HCT116 (cell line): ENCODE measurements at regions not wholly inside any gene's neighbourhood (a gene's known extent, or its start where the extent isn't known, plus 50 kb on each side); places are given as distances from the start of the nearest gene placed in this dataset.

ENCODE experiments used
- ATAC-seq: fragments of 200-7000 bp; cut with Tn5 transposase; 2 replicates; pipeline ENCODE4 v1.9.1; 2020; ENCODE audit warnings: mild to moderate bottlenecking, moderate library complexity
- BruUV-seq: library from RNA; stranded (reverse); fragments of 400-500 nt; replicated peaks from 2 replicates; lab custom pipeline; 2021; lab: Mats Ljungman, UMichigan
- CTCF ChIA-PET: fragments of 300-600 bp; sonication (Branson Sonifier 250); formaldehyde crosslinking; loops from one replicate; lab custom pipeline; 2021; ENCODE audit warnings: antibody characterized with exemption; lab: Charles Lee
- POLR2A ChIA-PET: fragments of 300-600, 350-600 bp; sonication (Branson Sonifier 250); formaldehyde crosslinking; loops from one replicate; lab custom pipeline; 2021; ENCODE audit warnings: antibody characterized with exemption; lab: Charles Lee
- RAD21 ChIA-PET, 2 experiments: fragments of 300-600 bp; sonication (Branson Sonifier 250); formaldehyde crosslinking; loops; one replicate each; lab custom pipeline; 2023; ENCODE audit warnings: low total read pairs in 2 of 2; ENCODE audit not compliant: uncharacterized antibody in 2 of 2, unreplicated experiment in 2 of 2, low non-redundant PET in 1 of 2; lab: Charles Lee
- DNase-seq: peaks from one replicate; pipeline ENCODE4 v3.0.0-alpha.2; 2010; ENCODE audit warnings: low read depth, low spot score
- H2AFZ ChIP-seq: fragments of 200-600 bp; shearing (Covaris generic), sonication (generic); 2 replicates; pipeline ENCODE4 v1.6.1; 2017; ENCODE audit warnings: low read depth, mixed run types, mixed read lengths, antibody characterized with exemption, low read length; ENCODE audit not compliant: poor library complexity, severe bottlenecking
- H3K27ac ChIP-seq: 2 replicates; pipeline ENCODE4 v1.5.1; 2012; ENCODE audit warnings: low read depth, low read length
- H3K27me3 ChIP-seq: fragments of 200-600 bp; sonication (generic); 2 replicates; pipeline ENCODE4 v1.6.1; 2016; ENCODE audit warnings: mixed run types, low read length, mixed read lengths; ENCODE audit not compliant: insufficient read depth
- H3K36me3 ChIP-seq, 2 experiments: fragments of 200-500 bp in 1 of 2; fragments of 200-600 bp in 1 of 2; sonication (Bioruptor generic) in 1 of 2; sonication (generic) in 1 of 2; 2 replicates each; pipeline versions ENCODE4 v1.5.1 to v1.6.1; 2014 to 2016; ENCODE audit warnings: low read length in 2 of 2, inconsistent platforms in 1 of 2, mixed read lengths in 1 of 2, mixed run types in 1 of 2; ENCODE audit not compliant: insufficient read depth in 2 of 2, control insufficient read depth in 1 of 2
- H3K4me1 ChIP-seq, 2 experiments: fragments of 200-600 bp in 1 of 2; sonication (generic) in 1 of 2; 2 replicates each; pipeline versions ENCODE4 v1.5.1 to v1.6.1; 2012 to 2017; ENCODE audit warnings: low read length in 2 of 2, inconsistent platforms in 1 of 2, mild to moderate bottlenecking in 1 of 2, mixed read lengths in 1 of 2, mixed run types in 1 of 2, moderate library complexity in 1 of 2; ENCODE audit not compliant: insufficient read depth in 2 of 2, control insufficient read depth in 1 of 2
- H3K4me2 ChIP-seq: fragments of 200-600 bp; sonication (generic); 2 replicates; pipeline ENCODE4 v1.6.1; 2017; ENCODE audit warnings: mixed run types, low read length, mixed read lengths
- H3K4me3 ChIP-seq, 2 experiments: fragments of 200-600 bp in 1 of 2; sonication (generic) in 1 of 2; replicated peaks in 1 of 2; 2 replicates each; pipeline ENCODE4 v1.5.1; 2011 to 2016; ENCODE audit warnings: low read length in 2 of 2, control low read depth in 1 of 2, low read depth in 1 of 2, mild to moderate bottlenecking in 1 of 2, mixed read lengths in 1 of 2, mixed run types in 1 of 2
- H3K79me2 ChIP-seq: fragments of 200-600 bp; sonication (generic); 2 replicates; pipeline ENCODE4 v1.6.1; 2017; ENCODE audit warnings: mild to moderate bottlenecking, mixed run types, low read length, moderate library complexity, mixed read lengths; ENCODE audit not compliant: insufficient read depth
- H3K9ac ChIP-seq: fragments of 200-600 bp; sonication (generic); 2 replicates; pipeline ENCODE4 v1.6.1; 2016; ENCODE audit warnings: low read length, mixed read lengths
- H3K9me2 ChIP-seq: fragments of 200-600 bp; sonication (generic), shearing (Covaris generic); 2 replicates; pipeline ENCODE4 v1.6.1; 2017; ENCODE audit warnings: mixed run types, mild to moderate bottlenecking, moderate library complexity; ENCODE audit not compliant: insufficient read depth
- H3K9me3 ChIP-seq, 2 experiments: fragments of 200-500 bp in 1 of 2; fragments of 200-600 bp in 1 of 2; sonication (Bioruptor generic) in 1 of 2; sonication (generic) in 1 of 2; 2 replicates each; pipeline ENCODE4 v1.6.1; 2014 to 2017; ENCODE audit warnings: low read length in 2 of 2, mixed read lengths in 2 of 2, inconsistent platforms in 1 of 2, low read depth in 1 of 2, mild to moderate bottlenecking in 1 of 2, mixed run types in 1 of 2, moderate library complexity in 1 of 2; ENCODE audit not compliant: control insufficient read depth in 1 of 2, insufficient read depth in 1 of 2
- H4K20me1 ChIP-seq: fragments of 200-600 bp; sonication (generic), shearing (Covaris generic); 2 replicates; pipeline ENCODE4 v1.6.1; 2017; ENCODE audit warnings: mixed run types, mild to moderate bottlenecking, moderate library complexity; ENCODE audit not compliant: insufficient read depth
- CBX3 ChIP-seq: IDR thresholded peaks from 2 replicates; pipeline ENCODE4 v1.6.1; 2012; ENCODE audit warnings: low read depth
- CEBPB ChIP-seq: IDR thresholded peaks from 2 replicates; pipeline ENCODE4 v1.6.1; 2012; ENCODE audit warnings: low read depth
- EGR1 ChIP-seq: IDR thresholded peaks from 2 replicates; pipeline ENCODE4 v1.6.1; 2012; ENCODE audit warnings: low read depth
- ELF1 ChIP-seq: IDR thresholded peaks from 2 replicates; pipeline ENCODE4 v1.6.1; 2012; ENCODE audit warnings: low read depth, borderline replicate concordance
- EZH2 ChIP-seq: fragments of 200-600 bp; sonication (generic); IDR thresholded peaks from 2 replicates; pipeline ENCODE4 v1.6.1; 2017; ENCODE audit warnings: antibody characterized with exemption, mixed run types
- EZH2phosphoT487 ChIP-seq: fragments of 200-600 bp; IDR thresholded peaks from 2 replicates; pipeline ENCODE4 v1.6.1; 2018; ENCODE audit warnings: antibody characterized with exemption, borderline replicate concordance
- FOSL1 ChIP-seq: IDR thresholded peaks from 2 replicates; pipeline ENCODE4 v1.6.1; 2012; ENCODE audit warnings: low read depth
- POLR2AphosphoS5 ChIP-seq: IDR thresholded peaks from 2 replicates; pipeline ENCODE4 v1.6.1; 2011; ENCODE audit warnings: mild to moderate bottlenecking, low read depth, low read length, moderate library complexity
- SIN3A ChIP-seq: IDR thresholded peaks from 2 replicates; pipeline ENCODE4 v1.6.1; 2012; ENCODE audit warnings: low read depth
- ZFX ChIP-seq: fragments of 450-650 bp; IDR thresholded peaks from 2 replicates; pipeline ENCODE4 v1.6.1; 2017
- ZNF274 ChIP-seq: fragments of 200-500 bp; sonication (Bioruptor generic); IDR thresholded peaks from 2 replicates; pipeline ENCODE4 v1.6.1; 2014; ENCODE audit warnings: mild to moderate bottlenecking, low read depth, low read length, inconsistent platforms
- intact Hi-C: fragments of 100-400 bp; cut with micrococcal nuclease; formaldehyde crosslinking; loops from 2 replicates; pipeline ENCODE4 v1.10.0; 2022
- TF ChIP-seq, protein P1 (sequence below): IDR thresholded peaks from 2 replicates; pipeline ENCODE4 v1.6.1; 2012; ENCODE audit warnings: low read depth

DNA sequence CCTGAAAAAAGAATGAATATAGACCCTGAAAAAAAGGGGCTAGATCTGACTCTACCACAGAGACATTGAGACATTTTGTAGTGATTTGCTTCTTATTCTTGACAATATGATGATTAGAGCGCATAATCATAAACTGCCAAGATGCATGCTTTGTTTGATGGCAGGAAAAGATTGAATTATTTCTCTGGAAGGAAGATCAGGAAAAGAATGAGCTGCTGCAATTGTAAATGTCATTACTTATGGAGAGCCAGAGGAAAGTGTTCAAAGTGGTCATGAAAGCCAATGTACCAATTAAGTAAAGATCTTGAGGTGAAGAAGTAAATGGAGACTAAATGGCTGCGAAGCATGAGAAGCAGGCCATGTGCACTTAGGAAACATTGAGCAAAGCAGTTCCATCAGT is 126.4 kb upstream of the NXPH2 start:
- intact Hi-C loops: loop anchor here (10.0 kb wide), 1 partner anchor 698 kb away; no protein-coding TSS in a partner anchor
- ChIA-PET RAD21 (no interaction called here), CTCF (no interaction called here), POLR2A (no interaction called here)
- H2AFZ ChIP-seq: no peak overlapping the region
- no peaks in the 10 kb centered on the region for H3K27me3 ChIP-seq
- no peaks in the 10 kb centered on the region for H3K4me1 ChIP-seq
- H3K36me3 ChIP-seq: no peaks in the 10 kb centered on the region
- DNase-seq (no peak), ATAC-seq (no peak)
- no peak overlapping the region for H3K27ac ChIP-seq
- no peaks in the 10 kb centered on the region for H3K9me2 ChIP-seq
- BruUV-seq: no TSS peak
- no peaks in the 10 kb centered on the region for H3K9me3 ChIP-seq
- TF ChIP-seq ZNF274 (no peak), EZH2phosphoT487 (no peak), CBX3 (no peak), FOSL1 (no peak), SIN3A (no peak), ELF1 (no peak), CEBPB (no peak), POLR2AphosphoS5 (no peak), EZH2 (no peak), EGR1 (no peak), ZFX (no peak)
- TF ChIP-seq, protein P1, sequence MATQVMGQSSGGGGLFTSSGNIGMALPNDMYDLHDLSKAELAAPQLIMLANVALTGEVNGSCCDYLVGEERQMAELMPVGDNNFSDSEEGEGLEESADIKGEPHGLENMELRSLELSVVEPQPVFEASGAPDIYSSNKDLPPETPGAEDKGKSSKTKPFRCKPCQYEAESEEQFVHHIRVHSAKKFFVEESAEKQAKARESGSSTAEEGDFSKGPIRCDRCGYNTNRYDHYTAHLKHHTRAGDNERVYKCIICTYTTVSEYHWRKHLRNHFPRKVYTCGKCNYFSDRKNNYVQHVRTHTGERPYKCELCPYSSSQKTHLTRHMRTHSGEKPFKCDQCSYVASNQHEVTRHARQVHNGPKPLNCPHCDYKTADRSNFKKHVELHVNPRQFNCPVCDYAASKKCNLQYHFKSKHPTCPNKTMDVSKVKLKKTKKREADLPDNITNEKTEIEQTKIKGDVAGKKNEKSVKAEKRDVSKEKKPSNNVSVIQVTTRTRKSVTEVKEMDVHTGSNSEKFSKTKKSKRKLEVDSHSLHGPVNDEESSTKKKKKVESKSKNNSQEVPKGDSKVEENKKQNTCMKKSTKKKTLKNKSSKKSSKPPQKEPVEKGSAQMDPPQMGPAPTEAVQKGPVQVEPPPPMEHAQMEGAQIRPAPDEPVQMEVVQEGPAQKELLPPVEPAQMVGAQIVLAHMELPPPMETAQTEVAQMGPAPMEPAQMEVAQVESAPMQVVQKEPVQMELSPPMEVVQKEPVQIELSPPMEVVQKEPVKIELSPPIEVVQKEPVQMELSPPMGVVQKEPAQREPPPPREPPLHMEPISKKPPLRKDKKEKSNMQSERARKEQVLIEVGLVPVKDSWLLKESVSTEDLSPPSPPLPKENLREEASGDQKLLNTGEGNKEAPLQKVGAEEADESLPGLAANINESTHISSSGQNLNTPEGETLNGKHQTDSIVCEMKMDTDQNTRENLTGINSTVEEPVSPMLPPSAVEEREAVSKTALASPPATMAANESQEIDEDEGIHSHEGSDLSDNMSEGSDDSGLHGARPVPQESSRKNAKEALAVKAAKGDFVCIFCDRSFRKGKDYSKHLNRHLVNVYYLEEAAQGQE: no peak
- H3K79me2 ChIP-seq: no peaks in the 10 kb centered on the region
- H3K4me2 ChIP-seq: no peak overlapping the region
- no peak overlapping the region for H3K9ac ChIP-seq
- H4K20me1 ChIP-seq: no peaks in the 10 kb centered on the region
- H3K4me3 ChIP-seq: no peak overlapping the region
